CD4-positive, alpha-beta T cell treated with Interleukin-6 for 4 hours (primary cell): ENCODE measurements at regions not wholly inside any gene's neighbourhood (a gene's known extent, or its start where the extent isn't known, plus 50 kb on each side); places are given as distances from the start of the nearest gene placed in this dataset.
"Not testable (repeated sequence)": the region's sequence is repeated elsewhere in the genome, so short reads cannot be mapped to it uniquely, and the experiment has no call there.

Experiments
- DNase-seq: peaks from one replicate; pipeline ENCODE4 v3.0.0-alpha.2; 2020; ENCODE audit warnings: mixed read lengths

- DNase-seq: no peak
Measured at GRCh38 chr6:9233226-9233625, 797.9 kb upstream of the SLC35B3 start.

DNA sequence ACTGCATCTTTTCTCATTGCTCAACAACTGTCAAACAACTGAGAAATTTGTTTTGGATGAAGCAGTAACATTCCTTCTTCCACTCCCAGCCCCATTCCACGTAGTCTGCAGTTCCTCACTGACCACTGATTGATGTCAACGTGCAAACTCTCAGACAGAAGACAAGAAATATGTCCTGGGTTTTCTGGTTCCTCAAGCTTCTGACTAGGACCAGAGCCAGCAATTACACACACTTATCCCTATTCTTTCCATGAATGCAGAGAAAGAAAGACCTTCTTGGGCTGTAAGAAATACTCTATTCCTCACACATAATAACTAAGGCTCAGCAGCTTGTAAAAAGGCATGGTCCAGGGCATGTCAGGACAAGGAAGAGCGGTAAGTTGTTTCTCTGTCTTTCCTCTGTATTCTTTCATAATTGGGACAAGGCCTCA, 790.1 kb upstream of the SLC35B3 start:
- DNase-seq: no peak

GRCh38 chr6:9224539-9224938, 789.2 kb upstream of the SLC35B3 start:
- no peak for DNase-seq

DNA sequence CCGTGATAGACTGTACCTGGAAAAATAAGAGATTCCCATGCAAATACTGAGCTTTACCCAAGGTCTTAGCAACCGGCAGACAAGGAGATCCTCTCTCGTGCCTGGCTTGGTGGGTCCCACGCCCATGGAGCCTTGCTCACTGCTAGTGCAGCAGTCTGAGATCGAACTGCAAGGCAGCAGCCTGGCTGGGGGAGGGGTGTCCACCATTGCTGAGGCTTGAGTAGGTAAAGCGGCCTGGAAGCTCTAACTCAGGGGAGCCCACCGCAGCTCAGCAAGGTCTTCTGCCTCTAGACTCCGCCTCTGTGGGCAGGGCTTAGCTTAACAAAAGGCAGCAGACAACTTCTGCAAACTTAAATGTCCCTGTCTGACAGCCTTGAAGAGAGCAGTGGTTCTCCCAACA, 778.4 kb upstream of the SLC35B3 start:
- DNase-seq: not testable (repeated sequence)

- no peak for DNase-seq
Measured at GRCh38 chr6:9208966-9209365, 773.6 kb upstream of the SLC35B3 start.

- DNase-seq: no peak
Measured at GRCh38 chr6:9205645-9206044, 770.3 kb upstream of the SLC35B3 start.

DNA sequence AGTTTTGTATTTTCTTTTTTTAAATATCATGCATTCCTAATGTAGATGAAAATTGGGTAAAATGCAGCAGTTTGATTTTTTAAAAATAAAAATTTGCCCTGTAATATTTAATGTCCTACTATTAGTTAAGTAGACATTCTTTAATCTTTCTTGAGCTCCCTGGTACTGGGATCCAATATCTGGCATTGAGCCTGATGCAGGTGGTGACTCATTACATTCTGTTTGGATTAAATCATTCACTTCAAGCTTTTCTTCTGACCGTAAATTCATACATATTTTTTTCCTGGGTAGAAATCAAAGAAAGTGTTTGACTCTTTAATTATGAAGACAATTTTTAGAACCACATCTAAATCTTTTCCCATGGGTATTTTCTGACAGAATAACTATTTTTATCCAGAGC, 768.8 kb upstream of the SLC35B3 start:
- no peak for DNase-seq

GRCh38 chr6:9200712-9201111, 765.4 kb upstream of the SLC35B3 start:
- DNase-seq: no peak

DNA sequence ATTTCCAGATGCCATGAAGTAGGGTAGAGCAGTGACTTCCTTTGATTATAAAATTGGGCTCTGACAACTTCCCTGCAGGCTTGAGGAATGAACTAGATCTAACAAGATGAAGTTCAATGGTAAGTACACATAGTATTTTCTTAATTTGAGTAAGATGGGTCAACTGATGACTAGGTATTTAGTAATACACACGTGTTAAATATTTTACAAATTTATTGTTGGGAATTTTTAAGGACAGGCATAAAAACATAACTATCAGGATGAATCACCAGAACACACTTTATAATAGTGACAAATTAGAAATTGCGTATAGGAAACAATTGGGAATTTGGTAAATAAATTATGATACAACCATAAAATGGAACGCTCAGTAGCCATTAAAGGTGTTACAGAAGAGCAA, 762.4 kb upstream of the SLC35B3 start:
- no peak for DNase-seq

DNA sequence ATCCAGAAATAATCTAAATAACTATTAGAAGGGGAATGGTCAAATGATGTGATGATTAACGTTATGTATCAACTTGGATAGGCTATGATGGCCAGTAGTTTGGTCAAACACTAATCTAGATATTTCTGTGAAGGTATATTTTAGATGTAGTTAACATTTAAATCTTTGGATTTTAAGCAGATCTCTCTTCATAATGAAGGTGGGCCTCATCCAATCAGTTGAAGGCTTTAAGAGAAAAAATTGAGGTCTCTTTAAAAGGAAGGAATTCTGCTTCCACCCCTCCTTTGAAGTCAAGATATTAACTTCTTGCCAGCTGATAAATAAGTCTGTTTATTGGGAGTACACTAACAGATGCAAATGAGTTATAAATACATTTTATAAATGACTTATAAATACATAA, 760.0 kb upstream of the SLC35B3 start:
- DNase-seq: no peak

DNA sequence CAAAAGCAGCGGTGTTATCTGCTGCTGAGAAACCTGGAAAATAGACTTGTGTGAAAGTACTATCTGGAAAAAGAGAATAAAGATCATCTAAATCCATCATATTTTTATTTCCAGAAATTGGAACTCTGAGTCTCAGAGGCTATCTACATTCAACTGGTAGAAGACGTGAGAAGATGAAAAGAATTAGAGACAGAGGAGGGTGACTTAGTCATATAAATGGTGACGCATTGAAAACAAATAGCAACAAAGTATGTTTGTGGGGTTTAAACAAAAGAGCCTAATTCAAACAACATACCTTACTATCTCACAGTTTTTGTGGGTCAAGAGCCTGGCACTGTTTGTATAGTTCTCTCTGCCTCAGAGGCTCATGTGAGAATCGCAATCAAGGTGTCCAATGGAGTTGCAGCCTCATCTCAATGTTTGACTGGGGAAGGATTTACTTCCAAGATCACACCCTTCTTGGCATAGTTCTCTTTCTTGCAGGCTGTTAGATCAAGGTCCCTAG, 757.1 kb upstream of the SLC35B3 start:
- DNase-seq: no peak

GRCh38 chr6:9186148-9186547, 750.8 kb upstream of the SLC35B3 start:
- DNase-seq: no peak

DNA sequence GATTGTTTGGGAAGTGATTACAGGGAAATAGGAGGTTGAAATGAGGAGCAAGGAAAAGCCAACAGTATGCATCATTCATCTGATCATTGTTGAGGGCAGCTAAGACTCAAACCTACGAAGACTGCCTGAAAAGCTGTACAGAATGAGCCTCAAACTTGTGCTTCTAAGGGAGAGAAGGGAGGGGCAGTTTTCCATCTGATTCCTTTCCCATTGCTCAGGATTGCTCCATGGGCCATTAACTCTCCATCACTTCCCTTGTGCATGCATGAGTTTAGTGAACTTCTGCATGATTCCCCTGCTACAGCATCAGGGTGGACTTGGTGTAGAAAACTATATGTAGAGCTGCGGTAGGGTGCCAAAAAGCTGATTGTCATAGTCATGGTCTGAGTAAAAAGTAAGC, 742.7 kb upstream of the SLC35B3 start:
- DNase-seq: no peak

DNA sequence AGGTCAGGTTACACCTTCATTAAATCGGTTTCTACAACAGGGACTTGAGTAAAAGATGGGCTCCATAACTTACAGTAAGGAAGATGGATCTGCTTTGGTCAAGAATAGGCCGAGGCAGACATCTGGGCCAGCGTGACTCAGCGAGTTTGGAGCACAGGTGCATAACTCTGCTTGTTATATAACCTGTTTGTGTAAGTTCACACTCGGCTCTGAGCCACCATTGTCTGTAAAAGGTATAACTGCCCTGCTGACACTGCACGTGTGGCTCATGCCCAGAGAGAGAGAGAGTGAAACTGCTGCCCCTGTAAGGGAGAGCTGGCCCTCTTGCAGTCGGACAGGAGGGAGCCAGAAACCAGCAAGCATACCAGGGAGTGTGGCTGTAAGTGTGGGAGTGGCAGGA, 737.9 kb upstream of the SLC35B3 start:
- no peak for DNase-seq

DNA sequence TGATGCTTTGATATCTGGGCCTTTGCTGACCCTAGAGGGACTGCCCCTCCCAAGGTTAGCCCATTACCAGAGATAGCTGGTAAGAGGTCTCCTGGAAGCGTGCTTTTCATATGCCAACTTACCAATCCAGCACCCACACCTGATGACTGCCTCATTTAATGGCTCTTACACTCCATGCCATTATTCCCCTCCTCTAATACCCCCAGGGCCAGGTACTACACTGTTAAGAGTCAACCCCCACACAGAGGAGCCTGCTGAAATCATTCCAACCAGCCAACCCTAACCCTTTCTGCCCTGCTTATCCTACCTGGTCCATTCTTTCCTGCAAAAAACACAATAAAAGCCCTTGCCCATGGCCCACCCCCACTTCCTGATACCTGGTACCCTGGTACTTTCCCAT, 736.8 kb upstream of the SLC35B3 start:
- no peak for DNase-seq

DNA sequence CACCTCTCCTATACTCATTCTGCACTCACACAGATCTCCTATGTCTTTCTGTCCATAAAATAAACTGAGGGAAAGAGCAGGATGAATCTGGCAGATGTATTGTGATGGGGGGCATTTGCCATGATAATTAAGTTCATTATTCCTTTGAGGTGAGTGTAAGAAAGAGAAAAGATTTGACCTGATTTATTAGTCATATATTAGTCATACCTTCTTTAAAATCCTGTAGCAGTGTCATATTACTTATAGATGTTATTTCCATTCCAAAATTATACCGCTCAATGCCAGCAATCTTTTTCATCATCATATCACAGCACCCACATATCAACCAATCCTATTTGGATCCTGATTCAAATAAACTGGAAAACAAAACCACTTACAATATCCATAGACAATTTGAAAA, 733.3 kb upstream of the SLC35B3 start:
- no peak for DNase-seq

GRCh38 chr6:9161731-9162130, 726.4 kb upstream of the SLC35B3 start:
- no peak for DNase-seq

GRCh38 chr6:9159051-9159450, 723.7 kb upstream of the SLC35B3 start:
- no peak for DNase-seq

- no peak for DNase-seq
Measured at GRCh38 chr6:9155836-9156235, 720.5 kb upstream of the SLC35B3 start.

GRCh38 chr6:9143140-9143539, 707.8 kb upstream of the SLC35B3 start:
- DNase-seq: no peak

DNA sequence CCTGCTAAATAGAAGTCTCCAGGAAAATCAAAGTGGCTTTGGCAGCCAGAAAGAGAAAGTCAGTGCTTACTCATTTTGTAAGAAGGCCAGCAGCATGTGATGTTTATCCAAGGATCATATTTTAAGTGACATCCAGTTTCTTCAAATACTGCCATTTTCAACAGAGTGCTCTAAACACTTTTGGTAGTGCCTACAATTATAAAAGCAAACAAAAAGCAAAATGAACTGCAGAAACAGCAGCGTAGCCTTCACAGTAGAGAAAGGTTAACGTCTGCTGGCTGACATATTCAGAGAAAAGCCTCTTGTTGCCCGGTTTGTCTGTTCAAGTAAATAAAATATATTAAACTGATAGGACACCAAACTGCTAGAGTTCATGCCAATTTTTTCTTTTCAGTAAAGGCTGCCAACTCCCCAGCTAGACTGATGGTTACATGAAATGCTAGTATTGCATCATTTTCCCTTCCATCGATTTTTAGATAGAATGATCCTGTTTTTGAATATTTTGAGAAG, 705.7 kb upstream of the SLC35B3 start:
- no peak for DNase-seq

DNA sequence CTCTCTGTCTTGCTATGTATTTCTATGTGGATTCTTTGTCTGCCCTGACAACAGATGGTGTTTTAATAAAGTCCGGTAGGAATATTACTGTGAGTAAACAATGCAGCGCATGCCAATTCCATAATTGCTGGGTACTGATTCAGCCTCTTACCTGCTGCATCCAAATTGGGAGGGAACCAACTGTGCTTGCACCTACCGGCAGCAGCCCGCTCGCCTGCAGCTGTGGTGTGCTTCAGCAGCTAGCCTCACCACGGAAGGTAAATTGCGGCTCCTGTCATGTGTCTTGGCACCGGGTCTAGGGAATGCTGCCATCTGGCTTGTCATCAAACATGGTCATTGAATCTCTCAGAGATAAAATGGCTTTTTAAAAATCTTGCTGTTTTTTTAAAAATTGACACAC, 704.8 kb upstream of the SLC35B3 start:
- no peak for DNase-seq

DNA sequence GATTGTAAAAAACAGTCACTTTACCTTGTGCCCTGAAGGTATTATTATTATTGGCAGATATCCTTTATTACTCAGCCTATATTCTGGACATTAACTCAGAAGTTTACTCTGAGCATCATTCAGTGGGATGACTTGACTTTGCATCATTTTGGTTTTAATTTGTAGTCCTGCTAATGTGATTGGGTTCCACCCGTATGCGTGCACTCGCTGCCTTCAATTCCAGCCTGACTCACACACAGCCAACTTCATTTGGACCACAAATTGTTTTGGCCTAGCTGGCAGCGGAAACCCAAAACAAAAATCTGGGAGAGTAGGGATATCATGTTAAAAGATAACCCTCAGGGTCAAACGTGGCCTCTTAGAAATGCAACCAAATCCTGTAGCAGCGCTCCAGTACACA, 704.4 kb upstream of the SLC35B3 start:
- DNase-seq: no peak

DNA sequence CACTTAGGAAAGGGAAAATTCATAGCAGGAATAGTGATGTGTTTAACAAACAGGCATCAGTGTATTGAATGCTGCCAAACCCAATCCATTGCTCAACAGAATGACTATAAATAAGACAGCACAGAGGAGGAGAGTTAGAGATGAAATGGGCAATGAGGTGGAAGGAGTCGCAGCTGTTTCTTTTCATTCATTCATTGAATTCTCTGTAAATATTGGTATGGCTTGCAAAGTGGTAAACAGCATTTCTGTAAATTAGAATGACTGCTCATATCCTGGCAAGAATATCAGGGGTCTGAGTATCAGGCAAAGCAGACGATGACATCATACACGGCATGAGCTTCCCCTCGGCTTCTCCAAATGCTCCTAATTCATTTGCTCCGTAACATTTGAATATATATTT, 703.6 kb upstream of the SLC35B3 start:
- DNase-seq: no peak

DNA sequence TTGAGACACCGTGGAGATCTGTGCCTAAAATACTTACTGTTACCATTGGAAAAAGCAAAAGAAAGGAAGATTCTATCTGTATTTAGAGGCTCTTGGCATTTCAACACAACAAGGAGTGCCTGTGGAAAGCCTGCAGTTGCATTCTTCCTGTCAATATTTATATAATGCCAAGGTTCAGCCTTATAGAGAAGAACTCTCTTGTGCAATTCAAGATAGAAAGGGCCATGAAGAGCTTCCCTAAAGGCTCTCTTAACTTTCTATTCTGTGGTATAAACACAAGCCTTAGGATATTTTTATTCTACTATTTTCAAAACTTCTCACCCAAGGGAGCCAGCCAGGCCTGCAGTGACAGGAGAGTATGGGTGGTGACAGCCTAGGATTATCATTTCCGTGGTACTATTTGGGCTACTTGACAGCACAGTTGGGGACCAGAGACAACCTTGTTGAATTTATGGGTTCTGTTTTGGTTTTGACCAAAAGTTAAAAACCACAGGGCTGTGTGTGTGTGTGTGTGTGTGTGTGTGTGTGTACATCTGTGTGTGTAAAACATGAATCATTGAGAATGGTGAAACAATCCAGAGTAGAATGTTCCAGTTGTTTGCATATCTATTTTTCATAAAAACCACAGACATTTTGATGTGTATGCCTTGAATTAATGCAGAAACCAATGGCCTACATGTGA, 700.9 kb upstream of the SLC35B3 start:
- DNase-seq: no peak
